H9 (cell line): ENCODE measurements at regions not wholly inside any gene's neighbourhood (a gene's known extent, or its start where the extent isn't known, plus 50 kb on each side); places are given as distances from the start of the nearest gene placed in this dataset.

ENCODE experiments used
- DNase-seq: peaks from one replicate; pipeline ENCODE4 v3.0.0-alpha.2; 2017
- H2AFZ ChIP-seq: one replicate; pipeline ENCODE4 v1.6.1; 2013; ENCODE audit warnings: mild to moderate bottlenecking, low read length, control low read depth, moderate library complexity
- H2AK5ac ChIP-seq: 2 replicates; pipeline ENCODE4 v1.6.1; 2013; ENCODE audit warnings: low read length, control low read depth, mixed read lengths; ENCODE audit not compliant: insufficient read length
- H2BK120ac ChIP-seq: one replicate; pipeline ENCODE4 v1.6.1; 2013; ENCODE audit warnings: low read depth, mild to moderate bottlenecking, low read length, control low read depth, inconsistent platforms; ENCODE audit not compliant: poor library complexity, severe bottlenecking
- H2BK12ac ChIP-seq: 2 replicates; pipeline ENCODE4 v1.6.1; 2013; ENCODE audit warnings: low read length, control low read depth, mixed read lengths, low read depth; ENCODE audit not compliant: insufficient read length
- H2BK15ac ChIP-seq: 2 replicates; pipeline ENCODE4 v1.6.1; 2013; ENCODE audit warnings: low read depth, low read length, control low read depth
- H2BK20ac ChIP-seq: one replicate; pipeline ENCODE4 v1.6.1; 2013; ENCODE audit warnings: low read depth, mild to moderate bottlenecking, low read length, control low read depth, inconsistent platforms; ENCODE audit not compliant: poor library complexity, severe bottlenecking
- H2BK5ac ChIP-seq: 2 replicates; pipeline ENCODE4 v1.6.1; 2013; ENCODE audit warnings: low read length, control low read depth, mixed read lengths; ENCODE audit not compliant: insufficient read length
- H3K14ac ChIP-seq: 2 replicates; pipeline ENCODE4 v1.6.1; 2013; ENCODE audit warnings: low read length, control low read depth; ENCODE audit not compliant: insufficient read depth
- H3K18ac ChIP-seq: 2 replicates; pipeline ENCODE4 v1.6.1; 2013; ENCODE audit warnings: low read depth, mild to moderate bottlenecking, mixed read lengths, low read length, control low read depth; ENCODE audit not compliant: insufficient read length
- H3K23ac ChIP-seq: 2 replicates; pipeline ENCODE4 v1.6.1; 2013; ENCODE audit warnings: low read length, control low read depth, mixed read lengths, low read depth; ENCODE audit not compliant: insufficient read length
- H3K23me2 ChIP-seq: 2 replicates; pipeline ENCODE4 v1.6.1; 2013; ENCODE audit warnings: low read depth, mild to moderate bottlenecking, mixed read lengths, low read length, control low read depth; ENCODE audit not compliant: insufficient read length, poor library complexity, severe bottlenecking
- H3K27ac ChIP-seq: 2 replicates; pipeline ENCODE4 v1.5.1; 2013; ENCODE audit warnings: low read length, control low read depth, mixed read lengths, low read depth; ENCODE audit not compliant: insufficient read length
- H3K27me3 ChIP-seq: 2 replicates; pipeline ENCODE4 v1.6.1; 2013; ENCODE audit warnings: low read length, control low read depth, inconsistent platforms; ENCODE audit not compliant: insufficient read depth
- H3K4ac ChIP-seq: 2 replicates; pipeline ENCODE4 v1.6.1; 2013; ENCODE audit warnings: low read depth, mild to moderate bottlenecking, control low read depth, inconsistent platforms, low read length, moderate library complexity
- H3K4me1 ChIP-seq: 2 replicates; pipeline ENCODE4 v1.6.1; 2013; ENCODE audit warnings: low read length, control low read depth, inconsistent platforms; ENCODE audit not compliant: insufficient read depth
- H3K4me2 ChIP-seq: 2 replicates; pipeline ENCODE4 v1.6.1; 2013; ENCODE audit warnings: low read length, control low read depth, mixed read lengths; ENCODE audit not compliant: insufficient read length, insufficient read depth
- H3K56ac ChIP-seq: 2 replicates; pipeline ENCODE4 v1.6.1; 2013; ENCODE audit warnings: low read depth, mild to moderate bottlenecking, mixed read lengths, low read length, control low read depth; ENCODE audit not compliant: insufficient read length
- H3K79me1 ChIP-seq: 2 replicates; pipeline ENCODE4 v1.6.1; 2013; ENCODE audit warnings: low read depth, mild to moderate bottlenecking, moderate library complexity, low read length, control low read depth, inconsistent platforms; ENCODE audit not compliant: insufficient read depth, poor library complexity, severe bottlenecking
- H3K79me2 ChIP-seq: 2 replicates; pipeline ENCODE4 v1.6.1; 2013; ENCODE audit warnings: low read length, control low read depth, inconsistent platforms; ENCODE audit not compliant: insufficient read depth
- H3K9ac ChIP-seq: 2 replicates; pipeline ENCODE4 v1.6.1; 2013; ENCODE audit warnings: low read length, control low read depth, mixed read lengths; ENCODE audit not compliant: insufficient read length; ENCODE audit errors: extremely low read depth
- H3K9me3 ChIP-seq: one replicate; pipeline ENCODE4 v1.6.1; 2013; ENCODE audit warnings: low read depth, low read length, inconsistent platforms; ENCODE audit not compliant: control insufficient read depth
- H3T11ph ChIP-seq: one replicate; pipeline ENCODE4 v1.6.1; 2013; ENCODE audit warnings: mild to moderate bottlenecking, low read length, control low read depth, inconsistent platforms
- H4K20me1 ChIP-seq: one replicate; pipeline ENCODE4 v1.6.1; 2013; ENCODE audit not compliant: control insufficient read depth, insufficient read length, insufficient read depth
- H4K5ac ChIP-seq: 2 replicates; pipeline ENCODE4 v1.6.1; 2013; ENCODE audit warnings: low read depth, mild to moderate bottlenecking, mixed read lengths, low read length, control low read depth; ENCODE audit not compliant: insufficient read length
- H4K8ac ChIP-seq: replicated peaks from 2 replicates; pipeline ENCODE4 v1.6.1; 2013; ENCODE audit warnings: low read length, control low read depth, mixed read lengths, low read depth; ENCODE audit not compliant: insufficient read length
- H4K91ac ChIP-seq: 2 replicates; pipeline ENCODE4 v1.6.1; 2013; ENCODE audit warnings: low read depth, mild to moderate bottlenecking, moderate library complexity, mixed read lengths, low read length, control low read depth; ENCODE audit not compliant: insufficient read length
- H3K27ac Mint-ChIP-seq, 3 experiments: 2 replicates in 2 of 3; 3 replicates in 1 of 3; pipeline ENCODE4 v1.8.0; 2020 to 2021; ENCODE audit warnings: mixed read lengths in 3 of 3, mild to moderate bottlenecking in 1 of 3, moderate library complexity in 1 of 3
- H3K27me3 Mint-ChIP-seq: 2 replicates; pipeline ENCODE4 v1.8.0; 2021; ENCODE audit warnings: low read depth, mild to moderate bottlenecking, moderate library complexity, mixed read lengths
- H3K36me3 Mint-ChIP-seq, 3 experiments: 2 replicates in 2 of 3; 3 replicates in 1 of 3; pipeline ENCODE4 v1.8.0; 2020 to 2021; ENCODE audit warnings: low read depth in 3 of 3, mixed read lengths in 3 of 3; ENCODE audit not compliant: insufficient read depth in 1 of 3
- H3K4me1 Mint-ChIP-seq, 2 experiments: 2 replicates each; pipeline ENCODE4 v1.8.0; 2020; ENCODE audit warnings: mixed read lengths in 2 of 2
- H3K4me3 Mint-ChIP-seq, 2 experiments: 2 replicates in 1 of 2; 3 replicates in 1 of 2; pipeline ENCODE4 v1.8.0; 2020 to 2021; ENCODE audit warnings: mild to moderate bottlenecking in 2 of 2, mixed read lengths in 2 of 2, moderate library complexity in 1 of 2
- H3K9me3 Mint-ChIP-seq, 2 experiments: 2 replicates in 1 of 2; 3 replicates in 1 of 2; pipeline ENCODE4 v1.8.0; 2020; ENCODE audit warnings: mild to moderate bottlenecking in 2 of 2, mixed read lengths in 2 of 2, moderate library complexity in 1 of 2
- CTCF ChIP-seq: fragments of 200-600 bp; sonication (generic); conservative IDR thresholded peaks from 3 replicates; pipeline ENCODE4 v1.8.0; 2021; ENCODE audit warnings: antibody characterized with exemption, mild to moderate bottlenecking
- WGBS: extraction: QIAGEN DNeasy Blood & Tissue Kit; methylation state at CpG from one replicate; pipeline ENCODE4 v1.1.7; 2013; ENCODE audit warnings: missing lambda C conversion rate, low lambda C conversion rate, mixed read lengths; ENCODE audit not compliant: insufficient read length; ENCODE audit errors: extremely low coverage; 5-methylcytosine and 5-hydroxymethylcytosine counted together

DNA sequence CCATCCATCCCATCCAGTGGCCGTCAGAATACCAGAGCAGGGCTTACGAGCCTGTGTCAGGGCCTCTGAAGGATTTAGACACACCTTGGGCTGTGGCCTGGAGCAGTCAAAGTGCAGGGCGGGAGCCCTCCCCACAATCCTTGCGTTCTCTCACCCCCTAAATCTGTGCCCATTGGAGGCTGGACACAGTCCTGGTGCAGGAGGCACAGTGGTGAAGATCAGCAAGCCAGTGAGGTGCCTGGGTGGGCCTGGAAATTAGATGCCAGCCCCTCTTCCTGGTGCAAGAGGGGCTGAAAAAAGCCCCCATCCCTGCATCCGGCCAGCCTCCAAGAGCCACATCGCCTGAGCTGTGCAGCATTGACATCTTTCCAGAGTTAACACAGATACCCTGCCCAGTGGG, 1045.8 kb downstream of the TBC1D22A start:
- Histone ChIP-seq H4K91ac (no peak overlapping the region), H3K79me2 (no peaks in the 10 kb centered on the region), H3K9me3 (no peaks in the 10 kb centered on the region), H3K4ac (no peak overlapping the region), H3K23me2 (no peaks in the 10 kb centered on the region), H3K18ac (no peak overlapping the region), H2AK5ac (no peak overlapping the region), H3K9ac (no peak overlapping the region), H3K79me1 (no peaks in the 10 kb centered on the region), H2BK12ac (no peak overlapping the region), H4K8ac (no peak overlapping the region), H4K20me1 (no peaks in the 10 kb centered on the region), H4K5ac (no peak overlapping the region), H2BK5ac (no peak overlapping the region), H3K27me3 (no peaks in the 10 kb centered on the region), H3K23ac (no peak overlapping the region), H3K14ac (no peak overlapping the region; the same call in 1 of the 2 replicates), H2BK120ac (no peak overlapping the region), H3K27ac (no peak overlapping the region), H3K4me2 (no peak overlapping the region), H3K56ac (no peak overlapping the region), H2BK15ac (no peak overlapping the region), H2BK20ac (no peak overlapping the region), H3K4me1 (peaks cover 7% of the 10 kb centered on the region; the same call in 1 of the 2 replicates), H3T11ph (no peak overlapping the region), H2AFZ (no peak overlapping the region)
- Mint-ChIP-seq H3K4me3 (no peak overlapping the region), H3K4me1 (peaks cover 14 to 15% of the 10 kb centered on the region in 2 experiments), H3K27me3 (peaks cover 3% of the 10 kb centered on the region), H3K36me3 (no peaks in the 10 kb centered on the region; a peak in 1 of 7 replicates), H3K9me3 (peaks cover 3 to 7% of the 10 kb centered on the region in 2 experiments; a peak in 4 of 5 replicates), H3K27ac (no peak overlapping the region; a peak in 1 of 7 replicates)
- no CpG with 5 or more reads among the region's 6 CpGs for WGBS
- no peak for TF ChIP-seq CTCF
- DNase-seq = no peak
